ENCODE measurements at regions not wholly inside any gene's neighbourhood (a gene's known extent, or its start where the extent isn't known, plus 50 kb on each side); places are given as distances from the start of the nearest gene placed in this dataset.

GRCh38 chr11:110966131-110966530 lies 253.9 kb upstream of the ARHGAP20 start:
- TF ChIP-seq CTCF (IDR thresholded peaks at IDR 0.05) (no peak), POLR2A (IDR thresholded peaks at IDR 0.05) (no peak)
